ENCODE measurements at regions not wholly inside any gene's neighbourhood (a gene's known extent, or its start where the extent isn't known, plus 50 kb on each side); places are given as distances from the start of the nearest gene placed in this dataset.

DNA sequence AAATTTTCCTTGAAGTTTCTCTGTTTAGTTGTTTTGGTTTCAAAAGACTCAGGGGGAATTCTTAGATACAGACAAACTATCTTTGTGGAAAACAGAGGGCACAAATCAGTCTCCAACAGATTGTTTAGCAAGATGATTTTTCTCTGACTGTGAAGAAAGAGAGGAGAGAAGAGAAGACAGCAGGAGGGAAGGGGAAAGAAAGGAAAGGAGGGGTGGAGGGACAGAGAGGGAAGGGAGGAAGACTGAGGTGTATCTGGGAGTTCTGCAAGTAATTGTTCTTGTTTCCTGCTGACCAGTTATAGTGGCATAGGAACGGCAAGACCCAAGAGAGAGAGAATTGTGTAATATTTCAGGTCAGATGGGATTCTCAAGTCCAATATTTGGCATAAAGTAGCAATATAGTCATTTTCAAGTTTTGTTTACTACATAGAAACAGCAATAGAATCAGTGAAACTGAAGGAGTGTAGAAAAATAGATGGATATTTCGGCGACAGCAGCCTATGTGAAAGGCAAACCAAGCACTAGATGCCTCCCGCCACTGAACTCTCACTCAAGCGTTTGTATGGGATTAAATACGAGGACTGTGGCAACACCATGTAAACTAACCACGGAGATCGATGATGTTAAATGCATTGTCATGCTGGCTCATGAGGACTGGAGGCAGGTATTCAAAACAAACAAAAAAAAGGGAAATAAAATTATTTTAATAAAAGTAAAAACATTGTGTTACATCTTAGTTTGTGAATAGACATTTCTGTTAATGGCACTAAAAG is 342.5 kb downstream of the SLC16A7 start:
- H3K4me3 ChIP-seq (ENCODE audit: low read depth, low read length), result no peak overlapping the region
- TF ChIP-seq, protein P1, sequence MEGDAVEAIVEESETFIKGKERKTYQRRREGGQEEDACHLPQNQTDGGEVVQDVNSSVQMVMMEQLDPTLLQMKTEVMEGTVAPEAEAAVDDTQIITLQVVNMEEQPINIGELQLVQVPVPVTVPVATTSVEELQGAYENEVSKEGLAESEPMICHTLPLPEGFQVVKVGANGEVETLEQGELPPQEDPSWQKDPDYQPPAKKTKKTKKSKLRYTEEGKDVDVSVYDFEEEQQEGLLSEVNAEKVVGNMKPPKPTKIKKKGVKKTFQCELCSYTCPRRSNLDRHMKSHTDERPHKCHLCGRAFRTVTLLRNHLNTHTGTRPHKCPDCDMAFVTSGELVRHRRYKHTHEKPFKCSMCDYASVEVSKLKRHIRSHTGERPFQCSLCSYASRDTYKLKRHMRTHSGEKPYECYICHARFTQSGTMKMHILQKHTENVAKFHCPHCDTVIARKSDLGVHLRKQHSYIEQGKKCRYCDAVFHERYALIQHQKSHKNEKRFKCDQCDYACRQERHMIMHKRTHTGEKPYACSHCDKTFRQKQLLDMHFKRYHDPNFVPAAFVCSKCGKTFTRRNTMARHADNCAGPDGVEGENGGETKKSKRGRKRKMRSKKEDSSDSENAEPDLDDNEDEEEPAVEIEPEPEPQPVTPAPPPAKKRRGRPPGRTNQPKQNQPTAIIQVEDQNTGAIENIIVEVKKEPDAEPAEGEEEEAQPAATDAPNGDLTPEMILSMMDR (IDR thresholded peaks at IDR 0.05; ENCODE audit: borderline replicate concordance, insufficient read depth, low read depth, low read length), result no peak

DNA sequence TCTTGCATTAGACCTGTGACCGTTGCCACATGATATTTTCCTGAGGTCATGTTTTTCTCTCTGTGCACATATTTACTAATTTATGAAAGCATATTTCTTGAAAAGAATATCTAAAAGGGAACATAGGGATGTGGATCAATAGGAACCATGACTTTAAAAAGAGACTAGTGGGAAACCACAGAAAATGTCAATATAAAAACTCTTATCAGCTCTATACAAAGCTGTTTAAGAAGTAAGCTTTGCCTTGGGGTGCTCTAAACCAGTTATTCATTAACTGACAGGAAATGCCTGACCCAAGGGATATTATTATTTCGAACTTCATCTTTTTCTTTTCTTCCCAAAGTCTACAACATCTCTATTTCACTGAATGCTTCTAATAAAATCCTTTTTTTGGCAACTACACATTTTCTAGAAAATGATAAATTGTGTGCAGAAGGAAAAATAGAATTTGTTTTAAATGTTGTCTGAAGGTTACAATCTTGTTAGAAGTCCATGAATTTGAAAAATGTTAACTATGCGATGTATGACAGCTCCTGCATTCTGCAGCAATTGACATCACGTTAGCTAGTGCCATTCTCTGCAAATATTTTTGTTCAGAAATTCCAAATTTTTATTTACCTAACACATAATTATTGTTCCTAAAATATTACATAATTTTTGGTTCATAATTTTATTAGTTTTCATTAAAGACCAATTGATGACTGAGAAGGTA is 345.0 kb downstream of the SLC16A7 start:
- TF ChIP-seq, protein P1 (IDR thresholded peaks at IDR 0.05; ENCODE audit: borderline replicate concordance, insufficient read depth, low read depth, low read length), result no peak
- H3K4me3 ChIP-seq (ENCODE audit: low read depth, low read length), result no peak overlapping the region

DNA sequence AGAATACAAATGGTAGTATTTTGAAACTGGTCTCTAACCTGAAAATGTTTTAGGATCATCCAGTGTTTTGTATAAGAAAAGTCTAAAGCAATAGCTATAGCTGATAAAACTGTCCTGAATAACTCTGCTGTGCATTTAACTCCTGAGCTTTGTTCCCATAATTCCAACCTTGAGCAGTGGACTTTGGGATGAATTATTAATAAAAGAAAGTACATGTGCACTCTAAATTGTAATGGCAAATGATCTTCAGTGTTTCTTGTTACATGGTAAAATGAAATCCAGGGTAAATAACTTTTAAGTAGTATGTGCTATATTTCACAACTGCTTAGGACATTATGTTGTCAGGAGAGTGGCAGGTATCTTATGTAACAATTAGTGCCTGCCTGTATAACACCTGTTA is 345.6 kb downstream of the SLC16A7 start:
- TF ChIP-seq, protein P1 (IDR thresholded peaks at IDR 0.05; ENCODE audit: borderline replicate concordance, insufficient read depth, low read depth, low read length), result no peak
- no peak overlapping the region for H3K4me3 ChIP-seq (ENCODE audit: low read depth, low read length)

DNA sequence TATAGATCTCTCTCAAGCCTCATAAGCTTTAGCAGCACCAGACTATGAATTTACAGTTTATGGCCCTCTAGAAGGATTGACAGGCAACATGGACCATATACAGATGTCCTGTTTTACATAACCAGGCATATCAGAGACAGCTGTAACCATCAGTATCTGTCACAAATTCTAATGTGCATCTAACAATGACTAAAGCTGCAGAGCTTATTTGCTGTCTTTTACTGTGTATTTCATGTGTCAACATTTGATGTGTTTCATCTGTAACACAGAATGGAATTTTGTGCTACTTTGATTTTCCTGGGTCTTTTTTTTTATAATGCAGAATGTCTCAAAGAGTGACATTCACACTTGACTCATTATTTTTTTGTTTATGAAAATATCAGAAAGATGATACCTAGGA is 348.3 kb downstream of the SLC16A7 start:
- TF ChIP-seq, protein P1 (IDR thresholded peaks at IDR 0.05; ENCODE audit: borderline replicate concordance, insufficient read depth, low read depth, low read length), result no peak

DNA sequence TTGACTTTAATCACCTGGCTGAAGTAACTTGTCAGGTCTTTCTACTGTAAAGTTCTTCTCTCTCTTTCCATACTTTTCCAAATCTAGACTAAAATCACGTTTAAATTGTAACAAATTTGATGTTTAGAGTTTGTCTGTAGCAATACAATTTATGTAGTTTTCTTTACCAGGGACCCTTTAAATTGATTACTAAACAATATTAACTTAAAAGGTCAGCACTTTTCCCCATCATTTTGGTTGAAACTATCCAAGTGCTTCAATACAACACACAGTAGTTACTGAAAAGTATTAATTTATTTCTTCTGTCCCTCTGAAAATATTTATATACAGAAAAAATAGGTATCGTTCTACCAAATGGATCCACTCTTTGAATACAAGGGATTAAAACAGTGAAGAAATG is 350.8 kb downstream of the SLC16A7 start:
- no peak overlapping the region for H3K4me3 ChIP-seq (ENCODE audit: low read depth, low read length)
- TF ChIP-seq, protein P1 (IDR thresholded peaks at IDR 0.05; ENCODE audit: borderline replicate concordance, insufficient read depth, low read depth, low read length), result no peak

More for the DNA sequence above, 348.3 kb downstream of the SLC16A7 start:
- no peak overlapping the region for H3K4me3 ChIP-seq (ENCODE audit: low read depth, low read length)

DNA sequence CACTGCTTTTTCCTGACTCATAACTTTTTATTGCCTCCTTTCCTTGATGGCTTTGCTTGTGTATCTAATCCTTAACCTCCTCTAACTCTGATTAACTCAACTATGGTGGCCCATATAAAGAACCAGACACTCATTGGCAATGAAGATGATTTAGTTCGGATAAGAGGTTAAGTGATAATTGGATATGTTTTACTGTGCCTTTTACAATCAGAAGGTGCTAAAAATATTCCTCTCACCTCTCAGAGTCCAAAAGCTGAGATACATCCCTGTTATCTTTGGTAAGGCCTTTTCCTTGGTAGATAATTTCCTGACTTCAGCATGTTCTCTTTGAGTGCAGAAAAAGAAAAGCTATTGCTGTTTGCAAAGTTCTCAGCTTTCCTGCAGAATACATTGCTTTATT is 367.7 kb downstream of the SLC16A7 start:
- TF ChIP-seq, protein P1 (IDR thresholded peaks at IDR 0.05; ENCODE audit: borderline replicate concordance, insufficient read depth, low read depth, low read length), result no peak
- H3K4me3 ChIP-seq (ENCODE audit: low read depth, low read length), result no peak overlapping the region

DNA sequence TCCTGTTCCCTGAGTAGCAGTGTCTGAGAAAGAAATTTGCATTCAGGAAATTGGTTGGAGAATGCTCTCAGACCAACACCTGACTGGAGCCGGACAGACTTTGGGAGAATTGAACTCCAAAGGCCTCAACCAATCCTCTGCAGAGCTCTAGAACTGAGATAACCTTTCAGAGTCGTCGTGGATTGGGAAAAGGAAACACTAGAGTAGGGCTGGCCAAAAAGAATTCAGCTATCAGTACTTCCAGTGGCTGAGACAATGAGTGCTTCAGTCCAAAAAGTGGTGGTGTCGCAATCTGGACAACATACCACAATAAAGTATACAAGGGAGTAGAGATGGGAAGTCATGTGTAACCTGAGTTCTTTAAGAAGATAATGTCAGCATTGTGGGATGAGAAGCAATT is 377.1 kb downstream of the SLC16A7 start:
- H3K4me3 ChIP-seq (ENCODE audit: low read depth, low read length), result no peak overlapping the region
- TF ChIP-seq, protein P1 (IDR thresholded peaks at IDR 0.05; ENCODE audit: borderline replicate concordance, insufficient read depth, low read depth, low read length), result no peak

All from GM12875 (cell line).